GM18873 (cell line): ENCODE measurements at regions not wholly inside any gene's neighbourhood (a gene's known extent, or its start where the extent isn't known, plus 50 kb on each side); places are given as distances from the start of the nearest gene placed in this dataset.
"Not testable (repeated sequence)": the region's sequence is repeated elsewhere in the genome, so short reads cannot be mapped to it uniquely, and the experiment has no call there.

ENCODE experiments used
- ATAC-seq: cut with Tn5 transposase; IDR thresholded peaks from one replicate; pipeline ENCODE4 v1.9.1; 2021; ENCODE audit warnings: mild to moderate bottlenecking, moderate library complexity, moderate number of reproducible peaks; ENCODE audit not compliant: unreplicated experiment, low FRiP score

DNA sequence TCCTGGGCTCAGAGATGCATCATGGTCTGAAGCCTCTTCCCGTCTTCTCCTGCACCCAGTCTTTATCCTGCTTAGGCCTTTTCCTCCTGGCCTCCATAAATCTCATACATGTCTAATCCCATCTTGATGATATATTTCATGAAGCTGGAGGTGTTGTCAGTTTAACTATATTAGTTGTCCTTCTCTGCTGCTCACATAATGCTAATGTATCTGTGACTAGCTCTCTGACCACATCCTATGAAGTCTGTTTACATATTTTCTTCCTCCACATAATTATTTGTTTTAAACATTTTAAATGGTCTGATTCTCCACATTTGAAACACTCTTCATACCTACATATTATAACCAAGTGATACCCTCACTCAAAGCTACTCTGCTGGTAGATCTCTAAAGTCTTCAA is 315.2 kb upstream of the RND3 start:
- ATAC-seq: no peak

DNA sequence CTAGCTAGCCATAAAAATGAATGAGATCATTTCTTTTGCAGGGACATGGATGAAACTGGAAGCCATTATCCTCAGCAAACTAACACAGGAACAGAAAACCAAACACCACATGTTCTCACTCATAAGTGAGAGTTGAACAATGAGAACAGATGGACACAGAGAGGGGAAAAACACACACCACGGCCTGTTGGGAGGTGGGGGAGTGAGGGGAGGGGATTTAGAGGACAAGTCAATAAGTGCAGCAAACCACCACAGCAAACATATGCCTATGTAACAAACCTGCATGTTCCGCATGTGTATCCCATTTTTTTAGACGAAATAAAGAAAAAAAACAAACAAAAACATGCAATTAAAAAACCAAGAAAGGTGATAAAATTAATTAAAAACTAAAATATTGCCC is 308.8 kb upstream of the RND3 start:
- not testable (repeated sequence) for ATAC-seq

DNA sequence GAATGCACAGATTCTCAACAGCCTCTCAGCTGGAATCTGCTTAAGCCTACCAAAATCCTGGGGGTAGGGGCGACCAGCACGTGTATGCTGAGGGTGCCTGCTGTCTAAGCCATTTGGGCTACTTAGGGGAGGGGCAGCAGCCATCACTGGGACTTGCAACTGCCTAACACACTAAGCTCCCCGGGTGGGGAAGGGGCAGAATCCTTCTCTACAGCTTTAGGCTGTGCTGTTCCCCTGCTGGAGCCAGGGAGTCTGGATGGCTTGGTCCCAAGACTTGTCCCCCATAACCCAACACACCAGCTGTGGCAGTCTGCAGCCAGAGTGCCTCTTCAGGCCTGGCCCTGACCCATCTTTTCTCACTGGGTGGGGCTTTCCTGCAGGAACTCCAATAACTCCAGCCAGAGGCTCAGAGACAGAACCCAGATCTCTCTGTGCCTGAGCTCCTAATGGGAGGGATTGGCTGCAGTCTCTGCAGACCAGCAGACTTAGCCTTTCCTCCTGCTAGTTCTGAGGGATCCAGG is 305.4 kb upstream of the RND3 start:
- no peak for ATAC-seq

DNA sequence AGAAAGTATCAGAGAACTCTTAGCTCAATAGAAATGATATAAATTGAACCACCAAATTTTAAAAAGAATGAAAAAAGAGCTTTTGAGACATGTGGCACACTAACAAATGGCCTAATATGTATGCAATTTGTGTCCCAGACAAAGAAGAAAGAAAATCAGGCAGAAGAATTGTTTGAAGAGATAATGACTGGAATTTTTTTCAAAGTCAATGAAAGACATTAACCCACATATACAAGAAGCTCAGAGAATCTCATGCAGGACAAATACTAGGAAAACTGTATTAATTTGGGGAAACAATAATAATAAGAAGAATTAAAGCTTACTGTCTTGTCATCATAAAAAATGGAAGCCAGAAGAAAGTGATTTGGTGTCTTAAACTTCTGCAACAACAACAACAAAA is 304.1 kb upstream of the RND3 start:
- no peak for ATAC-seq

DNA sequence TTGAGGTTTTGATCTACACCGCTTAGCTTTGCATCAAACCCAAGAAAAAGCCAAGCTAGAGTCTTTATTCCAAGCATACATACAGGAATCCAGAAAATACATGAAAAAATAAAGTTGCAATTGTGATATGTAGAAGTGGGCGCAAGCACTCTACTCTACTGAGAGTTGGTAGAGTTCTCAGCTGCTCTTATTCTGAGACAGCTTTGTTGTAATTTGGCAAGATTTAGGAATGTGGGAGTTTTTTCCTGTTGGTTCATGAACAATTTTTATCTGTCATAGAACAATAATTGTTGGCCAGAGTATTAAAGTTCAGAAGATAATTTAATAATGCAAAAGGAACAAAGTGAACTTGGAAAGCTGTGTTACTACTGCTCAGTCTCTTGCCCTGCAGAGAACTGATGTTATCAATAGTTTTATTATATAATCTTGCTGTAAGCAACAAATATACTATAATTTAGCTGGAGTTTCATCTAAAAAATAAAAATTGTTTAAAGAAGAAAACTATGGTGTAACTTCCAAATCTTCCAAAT is 302.0 kb upstream of the RND3 start:
- no peak for ATAC-seq

DNA sequence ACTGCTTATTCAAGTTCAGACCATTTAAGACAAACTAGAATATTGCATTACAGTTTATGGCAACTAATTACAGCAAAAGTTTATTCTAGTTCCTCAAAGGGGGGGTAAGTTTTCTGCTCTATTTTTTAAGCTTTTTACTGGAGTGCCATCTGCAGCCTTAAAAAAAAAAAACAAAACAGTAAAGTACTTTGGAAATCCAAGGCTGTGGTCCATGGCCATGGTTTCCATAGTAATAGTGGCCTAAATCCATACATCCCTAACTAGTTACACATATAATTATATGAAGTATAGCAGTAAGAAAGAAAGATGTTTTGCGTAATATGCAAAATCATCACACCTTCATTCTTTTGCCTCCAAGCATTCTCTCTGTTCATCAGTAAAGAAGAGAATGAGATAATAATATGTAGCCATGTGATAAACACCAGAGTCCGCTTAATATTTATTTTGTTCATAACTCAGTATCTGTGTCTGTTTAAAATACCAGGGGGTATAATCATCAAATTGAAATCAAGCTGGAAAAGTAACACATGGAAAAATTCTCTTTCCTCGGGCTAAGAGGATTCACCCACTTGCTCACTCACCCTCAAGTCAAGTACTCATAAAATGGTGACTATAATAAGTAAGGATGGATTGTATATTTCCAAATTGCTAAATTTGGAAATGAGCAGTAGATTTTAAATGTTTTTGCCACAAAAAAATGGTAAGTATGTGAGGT is 301.1 kb upstream of the RND3 start:
- no peak for ATAC-seq

DNA sequence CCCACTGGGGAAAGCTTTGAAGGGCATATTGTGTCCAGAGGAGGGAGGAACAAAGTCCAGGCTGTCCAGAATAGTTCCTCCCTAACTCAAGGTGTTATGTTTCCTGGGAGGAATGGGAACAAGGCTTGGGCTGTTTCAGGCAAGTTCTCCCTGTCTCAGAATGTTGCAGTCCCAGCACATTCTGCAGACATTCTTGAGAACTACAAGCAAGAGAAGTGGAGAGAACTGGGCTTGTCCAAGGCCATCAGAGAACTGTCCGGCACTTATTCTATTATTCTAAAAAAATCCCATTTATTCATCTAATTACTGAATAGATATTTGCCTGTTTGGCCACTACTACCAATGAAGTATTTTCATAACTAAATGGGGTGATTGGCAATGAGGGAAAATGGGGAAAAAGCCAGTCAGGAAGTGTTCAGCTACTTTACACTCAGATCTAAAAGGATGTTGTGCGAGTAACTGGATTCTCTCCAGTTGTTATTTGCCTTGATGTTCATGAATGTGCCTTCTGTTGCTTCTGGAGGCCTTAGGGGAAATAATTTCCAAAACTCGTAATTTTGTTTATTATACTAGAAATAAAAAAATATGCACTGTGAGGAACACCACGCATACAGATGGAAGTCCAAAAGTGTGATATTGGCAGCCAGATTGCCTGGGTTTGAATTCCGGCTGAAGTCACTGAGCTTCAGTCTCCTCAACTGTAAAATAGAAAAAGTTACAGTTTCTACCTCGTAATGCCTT is 300.1 kb upstream of the RND3 start:
- ATAC-seq: no peak

DNA sequence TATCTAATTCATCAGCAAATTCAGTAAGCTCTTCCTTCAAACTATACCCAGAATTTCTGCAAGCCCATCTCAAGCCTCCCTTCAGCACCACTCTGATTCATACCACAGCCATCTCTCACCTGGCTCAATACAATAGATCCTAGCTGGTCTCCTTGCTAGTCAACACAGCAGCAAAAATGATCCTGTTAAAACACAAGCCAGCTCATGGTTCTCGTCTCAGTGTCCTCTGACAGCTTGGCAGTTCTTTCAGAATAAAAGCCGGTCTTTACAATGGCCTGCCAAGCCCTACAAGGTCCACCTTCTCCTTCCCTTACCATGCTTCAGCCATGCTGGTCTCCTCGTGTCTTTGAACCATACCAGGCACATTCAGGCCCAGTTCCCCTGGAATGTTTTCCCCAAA is 296.9 kb upstream of the RND3 start:
- no peak for ATAC-seq

DNA sequence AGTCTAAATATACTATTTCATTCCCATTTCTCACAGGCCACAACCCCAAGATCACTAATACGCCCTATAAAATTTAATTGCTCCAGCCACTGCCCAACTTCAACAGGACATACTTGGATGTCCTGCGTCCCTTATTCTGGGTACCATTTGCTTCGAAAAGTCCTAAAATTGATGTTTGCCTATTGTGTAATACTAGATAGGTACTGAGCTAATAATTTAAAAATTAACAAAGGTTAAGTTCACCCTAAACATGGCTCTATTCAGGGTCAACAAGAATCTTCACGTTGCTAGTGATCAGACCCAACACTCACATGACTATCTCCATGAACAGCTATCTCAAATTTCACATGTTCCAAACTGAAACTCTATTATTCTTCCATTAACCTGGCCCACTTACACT is 296.4 kb upstream of the RND3 start:
- ATAC-seq: no peak

DNA sequence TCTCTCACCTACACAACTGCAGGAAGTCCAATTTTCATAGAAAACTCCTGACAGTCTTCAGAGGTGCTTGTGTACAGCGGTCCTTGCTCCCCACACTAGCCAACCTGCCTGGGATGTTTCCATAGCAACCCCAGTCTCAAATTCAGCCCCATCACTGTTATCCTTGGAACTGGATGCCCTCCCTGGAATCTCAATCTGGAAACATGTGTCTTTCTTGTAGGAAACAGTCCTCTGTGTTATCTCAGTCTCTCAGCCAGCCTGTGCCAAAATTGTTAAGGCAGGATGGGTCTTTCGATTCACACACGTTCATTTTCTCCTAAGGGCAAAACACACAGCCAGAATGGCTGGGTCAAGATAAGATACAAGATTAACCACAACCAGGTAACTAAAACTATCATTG is 295.5 kb upstream of the RND3 start:
- no peak for ATAC-seq

DNA sequence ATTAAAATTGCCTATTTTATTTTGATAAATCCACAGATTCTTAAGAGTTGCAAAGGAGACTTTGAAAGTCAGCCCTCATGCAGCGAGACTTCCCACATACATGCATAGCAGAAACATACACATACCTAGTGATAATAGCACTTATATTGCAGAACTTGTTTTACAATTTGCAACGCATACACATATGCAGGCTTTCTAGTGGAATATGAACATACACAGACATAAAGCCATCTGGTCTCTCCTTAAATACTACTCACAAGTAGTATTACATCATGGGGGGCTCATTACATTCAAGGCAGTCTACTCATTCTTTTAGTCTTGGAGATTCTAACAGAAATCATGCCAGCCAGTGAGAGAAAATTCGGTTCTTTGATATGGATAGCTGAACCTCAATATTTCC is 295.1 kb upstream of the RND3 start:
- ATAC-seq: no peak

DNA sequence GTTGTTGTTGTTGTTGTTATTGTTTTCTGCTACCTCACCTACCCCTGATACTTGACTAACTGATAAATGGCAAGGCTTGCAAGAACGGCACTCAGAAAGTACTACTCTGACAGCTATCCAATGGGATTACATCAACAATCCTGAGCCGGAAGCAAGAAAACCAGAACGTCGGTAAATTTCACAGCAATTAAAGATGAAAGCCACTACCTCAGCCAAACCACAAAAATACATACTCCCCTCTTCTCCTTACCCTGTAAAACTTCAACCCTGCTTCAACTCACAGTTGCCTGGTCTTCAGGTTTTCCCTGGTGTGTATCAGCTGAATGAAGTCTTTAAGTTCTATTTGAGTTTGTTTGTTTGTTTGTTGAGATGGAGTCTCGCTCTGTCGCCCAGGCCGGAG is 293.7 kb upstream of the RND3 start:
- no peak for ATAC-seq

DNA sequence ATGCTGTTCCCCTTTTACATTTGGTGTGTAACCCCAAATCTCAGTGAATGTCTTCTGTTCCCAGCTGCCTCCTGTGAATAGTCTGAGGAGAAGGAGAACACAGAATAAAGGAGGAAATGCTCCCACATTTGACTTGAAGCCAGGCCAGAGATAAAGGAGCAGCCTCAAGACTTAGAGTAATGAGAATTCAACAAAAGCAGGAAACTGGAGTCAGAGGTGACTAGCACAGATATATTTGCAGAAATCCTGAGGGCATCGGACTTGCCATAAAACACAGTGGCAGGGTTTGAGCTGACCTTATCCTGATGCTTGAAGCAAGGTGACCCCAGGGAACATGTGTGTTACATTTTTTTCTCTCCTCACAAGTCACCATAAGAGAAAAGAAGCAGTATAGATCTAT is 291.4 kb upstream of the RND3 start:
- no peak for ATAC-seq

DNA sequence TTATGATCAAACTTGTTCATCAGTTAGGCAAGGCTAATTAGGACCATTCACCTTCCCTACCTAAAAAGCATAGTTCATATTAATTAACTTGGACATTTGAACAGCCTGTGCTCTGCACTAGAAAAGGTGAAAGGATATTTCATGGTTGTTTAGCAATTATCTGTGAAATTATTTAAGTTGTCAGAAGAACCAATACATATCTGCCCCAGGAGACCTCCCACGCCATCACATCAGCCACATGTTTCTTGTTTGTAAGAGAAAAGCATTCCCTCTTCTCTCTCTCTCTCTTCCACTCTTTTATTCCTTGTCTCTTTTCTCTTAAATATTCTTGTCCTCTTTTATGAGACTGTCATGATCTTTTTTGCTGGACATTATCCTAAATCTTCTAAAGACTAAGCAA is 282.0 kb upstream of the RND3 start:
- no peak for ATAC-seq

DNA sequence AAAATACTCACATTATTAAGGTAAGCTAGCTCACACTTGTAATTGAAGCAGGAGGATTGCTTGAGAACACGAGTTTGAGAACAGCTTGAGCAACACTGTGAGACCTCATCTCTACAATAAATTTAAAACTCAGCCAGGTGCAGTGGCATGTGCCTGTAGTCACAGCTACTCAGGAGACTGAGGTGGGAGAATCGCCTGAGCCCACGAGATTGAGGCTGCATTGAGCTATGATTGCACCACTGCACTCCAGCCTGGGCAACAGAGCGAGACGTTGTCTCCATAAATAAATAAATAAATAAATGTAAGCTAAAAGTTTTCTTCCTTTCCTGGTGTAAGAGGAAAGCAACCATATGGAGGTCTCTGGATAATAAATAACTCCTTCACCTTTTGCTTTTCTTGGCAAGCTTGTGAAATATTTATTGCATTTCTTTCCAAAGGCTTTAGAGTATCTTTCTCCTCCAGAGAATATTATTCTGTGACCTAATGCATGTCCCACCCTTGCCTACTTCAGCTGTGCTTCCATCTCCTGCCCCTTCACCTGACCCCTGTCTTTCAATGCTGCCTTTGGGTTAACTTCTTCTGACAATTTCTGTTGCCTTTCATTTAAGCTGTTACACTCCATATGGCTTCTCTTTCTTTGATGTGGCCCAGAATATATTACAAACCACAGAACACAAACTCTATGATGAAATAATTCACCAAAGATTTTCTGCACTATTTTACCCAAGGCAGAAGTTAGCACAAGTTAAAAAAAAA is 280.7 kb upstream of the RND3 start:
- ATAC-seq: no peak

DNA sequence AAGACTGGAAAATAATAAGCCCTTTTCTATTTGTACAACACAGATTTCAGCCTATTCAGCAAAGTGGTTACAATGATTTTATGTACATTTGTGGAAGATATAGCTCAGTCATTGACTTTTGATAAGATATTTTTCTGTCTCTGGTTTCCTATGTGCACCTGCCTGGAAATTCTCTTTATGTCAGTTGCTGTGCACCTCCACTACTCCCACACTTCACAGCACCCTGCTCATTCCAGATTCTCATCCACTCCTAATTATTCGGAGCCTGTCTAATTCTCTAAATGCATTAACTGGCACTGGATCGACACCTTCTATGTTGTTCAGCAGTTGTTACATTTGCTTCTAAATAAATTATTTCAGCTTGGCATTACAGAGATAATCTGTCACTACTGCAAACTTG is 275.1 kb upstream of the RND3 start:
- ATAC-seq: no peak

DNA sequence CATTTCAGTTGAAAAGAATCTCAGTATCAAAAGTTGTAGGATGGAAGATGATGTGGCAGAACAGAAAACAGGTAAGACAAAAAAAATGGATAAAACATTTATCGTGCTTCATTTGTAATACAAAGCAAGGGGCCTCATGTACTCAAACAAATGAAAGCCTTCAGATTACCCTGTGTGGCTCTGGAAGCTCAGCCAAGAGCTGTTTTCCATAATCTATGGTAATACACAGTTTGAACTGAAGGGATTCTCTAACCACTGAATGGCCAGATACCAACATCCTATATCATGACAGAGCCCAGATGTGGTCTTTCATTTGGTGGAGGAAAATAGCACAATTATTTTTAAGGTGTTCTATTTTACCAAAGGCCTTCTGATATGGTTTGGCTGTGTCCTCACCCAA is 272.1 kb upstream of the RND3 start:
- no peak for ATAC-seq

DNA sequence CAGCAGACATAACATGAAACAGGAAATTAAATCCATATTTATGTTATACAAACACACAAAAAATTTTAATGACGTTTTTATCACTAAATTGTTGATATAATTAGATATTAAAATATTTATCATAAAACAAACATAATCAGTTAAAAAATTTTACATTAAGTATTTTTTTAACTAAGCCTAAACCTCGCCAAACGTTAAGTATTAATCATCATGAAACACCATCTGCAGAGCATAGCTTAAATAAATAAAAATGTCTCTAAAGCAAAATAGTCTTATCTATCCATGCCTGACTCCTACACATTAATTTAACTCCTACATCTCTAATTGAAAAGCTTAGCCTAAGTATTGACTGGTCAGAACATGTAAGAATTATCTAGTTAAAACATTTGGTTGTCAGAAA is 271.6 kb upstream of the RND3 start:
- no peak for ATAC-seq

DNA sequence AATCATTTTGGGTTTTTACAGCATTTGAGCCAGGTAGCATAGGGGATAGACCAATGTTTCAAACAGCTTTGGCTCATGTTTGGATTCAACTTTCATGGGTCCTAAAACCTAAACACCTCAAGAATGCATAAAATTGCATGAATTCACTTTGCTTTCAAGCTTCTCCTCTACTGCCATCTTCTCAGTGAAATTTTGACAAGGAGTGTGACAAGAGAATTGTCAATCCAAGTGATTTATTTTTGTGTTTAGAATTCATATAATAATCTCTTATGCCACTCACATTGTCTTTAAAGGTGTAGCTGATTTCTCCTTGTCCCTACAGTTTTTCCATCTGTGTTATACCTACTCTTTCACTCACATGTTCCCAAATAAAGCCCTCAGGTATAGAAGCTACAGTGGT is 264.8 kb upstream of the RND3 start:
- ATAC-seq: no peak

DNA sequence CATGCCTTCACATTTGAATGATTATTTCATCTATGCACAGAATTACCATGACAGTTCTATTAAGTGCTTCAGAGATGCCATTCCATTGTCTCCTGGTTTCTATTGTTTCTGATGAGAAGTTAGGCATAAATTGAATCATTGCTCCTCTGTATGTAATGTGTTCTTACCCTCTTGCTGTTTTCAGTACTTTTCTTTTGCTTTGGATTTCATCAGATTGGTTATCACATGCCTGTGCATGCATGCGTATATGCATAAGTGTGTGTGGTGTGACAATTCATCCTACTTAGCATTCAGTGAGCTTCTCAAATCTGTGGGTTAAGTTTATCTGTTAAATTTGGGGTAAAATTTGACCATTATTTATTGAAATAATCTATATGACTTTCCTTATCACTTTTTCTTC is 263.3 kb upstream of the RND3 start:
- ATAC-seq: no peak

DNA sequence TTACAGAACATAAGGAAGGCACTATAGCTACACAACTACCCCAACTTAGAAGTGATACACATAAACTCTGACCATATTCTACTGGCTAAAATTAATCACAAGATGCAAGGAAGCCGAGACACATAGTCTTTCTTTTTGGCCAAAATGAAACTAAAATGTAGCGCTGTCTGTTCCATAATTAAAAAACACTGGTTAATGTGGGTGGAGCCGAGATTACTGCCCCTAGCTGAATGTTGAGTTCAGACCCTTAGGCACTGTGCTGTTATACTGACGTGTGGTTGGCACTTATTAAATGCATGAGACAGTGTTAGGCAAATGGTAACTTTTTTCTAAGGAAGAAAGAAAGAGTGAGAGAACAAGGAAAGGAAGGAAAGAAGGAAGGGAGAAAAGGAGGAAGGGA is 254.6 kb upstream of the RND3 start:
- no peak for ATAC-seq
